Transverse colon (tissue), 4 donors: ENCODE measurements at regions not wholly inside any gene's neighbourhood (a gene's known extent, or its start where the extent isn't known, plus 50 kb on each side); places are given as distances from the start of the nearest gene placed in this dataset.

ENCODE experiments used
- POLR2A ChIP-seq: fragments of 450-650 bp; IDR thresholded peaks from one replicate; pipeline ENCODE4 v1.6.1; 2016; ENCODE audit warnings: antibody characterized with exemption, mild to moderate bottlenecking, moderate library complexity
- POLR2AphosphoS5 ChIP-seq, 3 donors: sonication (generic); formaldehyde crosslinking; IDR thresholded peaks; one replicate each; pipeline ENCODE4 v1.6.1; 2016; ENCODE audit warnings: antibody characterized with exemption in 3 of 3
- TF ChIP-seq, protein P1 (sequence below), 5 experiments: fragments of 200-600 bp in 3 of 5; fragments of 450-650 bp in 2 of 5; sonication (generic) in 3 of 5; IDR thresholded peaks; 1 replicate in 2 of 5; 2 replicates in 3 of 5; pipeline ENCODE4 v1.5.1; 2016 to 2017; ENCODE audit warnings: antibody characterized with exemption in 5 of 5, inconsistent platforms in 3 of 5, mild to moderate bottlenecking in 2 of 5, moderate library complexity in 1 of 5

DNA sequence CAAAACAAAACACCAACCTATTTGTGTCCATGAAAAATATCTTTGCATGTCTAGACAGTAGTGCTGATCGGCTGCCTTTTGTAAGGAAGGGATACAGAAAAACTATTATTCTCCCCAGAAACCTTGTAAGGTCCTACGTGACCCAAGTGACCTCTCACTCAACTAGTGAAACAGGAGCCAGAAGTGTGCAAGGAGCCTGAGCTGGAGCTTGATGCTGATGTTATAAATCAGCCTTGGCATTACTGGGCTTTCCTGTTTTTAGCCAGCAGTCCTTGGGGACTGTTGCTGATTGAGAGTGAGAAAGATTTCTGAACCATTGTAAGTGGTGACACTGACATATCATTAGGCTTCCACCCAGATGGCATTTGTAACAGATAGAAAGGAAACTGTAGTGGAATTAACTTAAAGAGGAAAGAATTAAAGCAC is 100.8 kb upstream of the LIMCH1 start:
- TF ChIP-seq, protein P1, sequence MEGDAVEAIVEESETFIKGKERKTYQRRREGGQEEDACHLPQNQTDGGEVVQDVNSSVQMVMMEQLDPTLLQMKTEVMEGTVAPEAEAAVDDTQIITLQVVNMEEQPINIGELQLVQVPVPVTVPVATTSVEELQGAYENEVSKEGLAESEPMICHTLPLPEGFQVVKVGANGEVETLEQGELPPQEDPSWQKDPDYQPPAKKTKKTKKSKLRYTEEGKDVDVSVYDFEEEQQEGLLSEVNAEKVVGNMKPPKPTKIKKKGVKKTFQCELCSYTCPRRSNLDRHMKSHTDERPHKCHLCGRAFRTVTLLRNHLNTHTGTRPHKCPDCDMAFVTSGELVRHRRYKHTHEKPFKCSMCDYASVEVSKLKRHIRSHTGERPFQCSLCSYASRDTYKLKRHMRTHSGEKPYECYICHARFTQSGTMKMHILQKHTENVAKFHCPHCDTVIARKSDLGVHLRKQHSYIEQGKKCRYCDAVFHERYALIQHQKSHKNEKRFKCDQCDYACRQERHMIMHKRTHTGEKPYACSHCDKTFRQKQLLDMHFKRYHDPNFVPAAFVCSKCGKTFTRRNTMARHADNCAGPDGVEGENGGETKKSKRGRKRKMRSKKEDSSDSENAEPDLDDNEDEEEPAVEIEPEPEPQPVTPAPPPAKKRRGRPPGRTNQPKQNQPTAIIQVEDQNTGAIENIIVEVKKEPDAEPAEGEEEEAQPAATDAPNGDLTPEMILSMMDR (IDR thresholded peaks at IDR 0.05) = no peak
- TF ChIP-seq POLR2AphosphoS5 (IDR thresholded peaks at IDR 0.05) (no peak), POLR2A (no peak)
